Nephron (organoid): ENCODE measurements at regions not wholly inside any gene's neighbourhood (a gene's known extent, or its start where the extent isn't known, plus 50 kb on each side); places are given as distances from the start of the nearest gene placed in this dataset.

Source experiments
- H3K27ac Mint-ChIP-seq, 3 experiments: 2 replicates each; pipeline ENCODE4 v1.8.0; 2020; ENCODE audit warnings: mixed read lengths in 3 of 3, mild to moderate bottlenecking in 2 of 3, moderate library complexity in 1 of 3
- H3K27me3 Mint-ChIP-seq: 2 replicates; pipeline ENCODE4 v1.8.0; 2021; ENCODE audit warnings: low read depth, mild to moderate bottlenecking, moderate library complexity, mixed read lengths
- H3K36me3 Mint-ChIP-seq: 2 replicates; pipeline ENCODE4 v1.8.0; 2020; ENCODE audit warnings: low read depth, mixed read lengths
- H3K4me1 Mint-ChIP-seq: 2 replicates; pipeline ENCODE4 v1.8.0; 2020; ENCODE audit warnings: mixed read lengths
- H3K4me3 Mint-ChIP-seq, 3 experiments: 2 replicates each; pipeline ENCODE4 v1.8.0; 2020; ENCODE audit warnings: mild to moderate bottlenecking in 3 of 3, mixed read lengths in 3 of 3, moderate library complexity in 2 of 3
- H3K9me3 Mint-ChIP-seq: 2 replicates; pipeline ENCODE4 v1.8.0; 2020; ENCODE audit warnings: mixed read lengths
- CTCF ChIP-seq, 3 experiments: fragments of 200-600 bp; sonication (generic); IDR thresholded peaks; one replicate each; pipeline ENCODE4 v1.5.0; 2021; ENCODE audit warnings: antibody characterized with exemption in 3 of 3; ENCODE audit not compliant: unreplicated experiment in 3 of 3

GRCh38 chr22:27681037-27681436, 120.5 kb downstream of the MN1 start:
- Mint-ChIP-seq H3K27ac (no peak overlapping the region), H3K9me3 (peaks cover 4% of the 10 kb centered on the region), H3K36me3 (no peaks in the 10 kb centered on the region), H3K27me3 (peaks cover 77% of the 10 kb centered on the region), H3K4me3 (no peak overlapping the region), H3K4me1 (peaks cover 67% of the 10 kb centered on the region)
- no peak for TF ChIP-seq CTCF (IDR thresholded peaks at IDR 0.05; ENCODE audit: unreplicated experiment in 3 of 3)

DNA sequence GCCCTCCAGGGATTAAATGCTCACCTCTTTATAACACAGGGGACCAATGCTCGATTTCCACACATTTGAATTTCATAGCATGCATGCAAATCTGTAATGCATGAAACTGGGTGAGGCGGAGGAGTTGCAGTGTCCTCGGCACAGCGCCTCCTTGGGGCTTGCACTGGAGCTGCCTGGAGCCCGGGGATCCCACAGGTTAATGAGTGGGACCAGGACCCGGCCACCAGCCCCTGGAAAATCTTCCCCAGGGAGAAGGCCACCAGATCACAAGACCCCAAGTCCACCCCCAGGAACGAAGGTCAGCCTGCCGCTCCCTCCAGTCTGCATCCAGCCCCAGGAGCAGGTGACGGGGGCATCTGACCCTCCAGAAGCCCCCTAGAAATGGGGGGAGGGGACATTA, 119.1 kb downstream of the MN1 start:
- H3K4me1 Mint-ChIP-seq = peaks cover 64% of the 10 kb centered on the region

GRCh38 chr22:27684901-27685300, 116.7 kb downstream of the MN1 start:
- peaks cover 46% of the 10 kb centered on the region for H3K27me3 Mint-ChIP-seq
- no peaks in the 10 kb centered on the region for H3K36me3 Mint-ChIP-seq
- peaks cover 12% of the 10 kb centered on the region for H3K9me3 Mint-ChIP-seq
- peak overlapping the region in 2 of 3 experiments; percentile 17 to 40 for H3K27ac Mint-ChIP-seq
- TF ChIP-seq CTCF (IDR thresholded peaks at IDR 0.05; ENCODE audit: unreplicated experiment in 3 of 3) = no peak
- H3K4me1 Mint-ChIP-seq = peaks cover 41% of the 10 kb centered on the region
- no peak overlapping the region for H3K4me3 Mint-ChIP-seq

More for the DNA sequence above, 119.1 kb downstream of the MN1 start:
- peak; percentile 26 to 56 (median 43) for TF ChIP-seq CTCF (IDR thresholded peaks at IDR 0.05; ENCODE audit: unreplicated experiment in 3 of 3)
- Mint-ChIP-seq H3K36me3 (no peaks in the 10 kb centered on the region), H3K9me3 (no peaks in the 10 kb centered on the region), H3K27ac (no peak overlapping the region), H3K27me3 (peaks cover 71% of the 10 kb centered on the region), H3K4me3 (no peak overlapping the region)

GRCh38 chr22:27685515-27685914, 116.0 kb downstream of the MN1 start:
- peaks cover 35% of the 10 kb centered on the region for H3K4me1 Mint-ChIP-seq
- peaks cover 46% of the 10 kb centered on the region for H3K27me3 Mint-ChIP-seq
- H3K27ac Mint-ChIP-seq = no peak overlapping the region
- no peak for TF ChIP-seq CTCF (IDR thresholded peaks at IDR 0.05; ENCODE audit: unreplicated experiment in 3 of 3)
- H3K9me3 Mint-ChIP-seq = peaks cover 15% of the 10 kb centered on the region
- H3K36me3 Mint-ChIP-seq = no peaks in the 10 kb centered on the region
- H3K4me3 Mint-ChIP-seq = no peak overlapping the region

- Mint-ChIP-seq H3K4me3 (no peak overlapping the region), H3K36me3 (no peaks in the 10 kb centered on the region), H3K4me1 (peaks cover 30% of the 10 kb centered on the region), H3K27ac (no peak overlapping the region), H3K27me3 (peaks cover 42% of the 10 kb centered on the region), H3K9me3 (peaks cover 15% of the 10 kb centered on the region)
- no peak for TF ChIP-seq CTCF (IDR thresholded peaks at IDR 0.05; ENCODE audit: unreplicated experiment in 3 of 3)
Observed at GRCh38 chr22:27685970-27686369, 115.6 kb downstream of the MN1 start.

DNA sequence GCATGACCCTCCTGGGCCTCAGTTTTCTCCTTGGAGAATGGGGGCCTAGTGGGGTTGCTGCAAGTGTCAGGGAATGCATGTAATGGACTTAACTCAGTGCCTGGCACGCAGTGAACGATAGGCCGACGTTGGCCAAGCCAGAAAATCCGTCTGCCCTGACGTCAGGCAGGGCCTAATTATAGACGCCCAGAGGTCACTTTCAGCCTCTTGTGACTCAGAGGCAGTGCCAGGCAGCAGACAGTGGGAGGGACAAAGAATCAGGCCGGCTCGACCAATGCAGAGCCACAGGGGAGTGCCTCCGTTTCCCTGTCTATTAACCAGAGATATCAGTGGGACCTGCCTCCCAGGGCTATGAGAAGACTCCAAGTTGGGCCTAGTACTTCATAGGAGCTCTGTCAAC, 115.0 kb downstream of the MN1 start:
- peaks cover 37% of the 10 kb centered on the region for H3K27me3 Mint-ChIP-seq
- no peak for TF ChIP-seq CTCF (IDR thresholded peaks at IDR 0.05; ENCODE audit: unreplicated experiment in 3 of 3)
- H3K4me3 Mint-ChIP-seq = no peak overlapping the region
- H3K4me1 Mint-ChIP-seq = peaks cover 27% of the 10 kb centered on the region
- no peaks in the 10 kb centered on the region for H3K36me3 Mint-ChIP-seq
- H3K9me3 Mint-ChIP-seq = peaks cover 19% of the 10 kb centered on the region
- no peak overlapping the region for H3K27ac Mint-ChIP-seq
